Amniotic epithelial cell (primary cell): ENCODE measurements at regions not wholly inside any gene's neighbourhood (a gene's known extent, or its start where the extent isn't known, plus 50 kb on each side); places are given as distances from the start of the nearest gene placed in this dataset.

Experiments used
- DNase-seq: peaks from one replicate; pipeline ENCODE4 v3.0.0-alpha.2; 2010; ENCODE audit warnings: low read depth

GRCh38 chr13:72229067-72229466 is 362.1 kb upstream of the DACH1 start:
- no peak for DNase-seq

DNA sequence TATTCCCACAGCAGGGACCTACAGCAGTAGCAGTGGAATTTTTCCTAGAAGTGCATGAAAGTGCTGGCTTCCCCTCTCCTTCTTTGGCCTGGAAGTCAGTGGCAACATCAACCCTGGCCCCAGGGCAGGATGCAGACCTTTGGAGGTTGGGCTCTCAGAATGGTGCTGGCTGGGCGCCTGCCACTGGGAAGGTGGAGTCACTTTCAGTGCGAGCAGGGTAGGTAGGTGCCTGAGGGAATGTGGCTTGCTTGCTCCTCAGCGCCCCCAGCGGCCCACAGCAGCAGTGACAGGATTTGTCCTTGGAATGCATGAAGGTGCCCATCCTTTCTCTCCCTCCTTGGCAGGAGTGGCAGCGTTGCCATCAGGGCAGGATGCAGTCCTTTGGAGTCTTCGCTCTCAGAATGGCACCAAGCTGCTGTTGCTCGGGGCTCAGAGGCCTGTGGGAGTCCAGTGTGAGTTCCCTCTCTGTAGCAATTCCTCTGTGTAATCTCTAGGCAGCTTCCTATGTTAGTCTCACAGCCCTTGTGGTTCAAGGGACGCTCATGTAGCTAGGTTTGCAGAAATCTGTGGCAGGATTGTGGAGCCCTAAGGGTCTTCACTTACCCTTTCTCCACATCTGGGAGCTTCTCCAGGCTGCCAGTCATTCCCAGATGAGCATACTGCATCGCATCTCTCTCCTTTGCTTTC is 354.4 kb upstream of the DACH1 start:
- peak; percentile 1 for DNase-seq

DNA sequence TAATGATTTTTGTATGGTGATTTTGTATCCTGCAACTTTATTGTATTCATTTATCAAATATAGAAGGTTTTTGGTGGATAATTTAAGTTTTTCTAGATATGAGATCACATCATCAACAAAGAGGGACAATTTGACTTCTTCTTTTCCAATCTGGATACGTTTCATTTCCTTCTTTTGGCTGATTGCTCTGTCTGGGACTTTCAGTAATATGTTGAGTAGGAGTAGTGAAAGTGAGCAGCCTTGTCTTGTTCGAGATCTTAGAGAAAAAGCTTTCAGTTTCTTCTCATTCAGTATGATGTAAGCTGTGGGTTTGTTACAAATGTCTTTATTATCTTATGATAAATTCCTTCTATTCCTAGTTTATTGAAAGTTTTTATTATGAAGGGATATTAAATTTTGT is 352.0 kb upstream of the DACH1 start:
- DNase-seq, result no peak

GRCh38 chr13:72217142-72217541 is 350.1 kb upstream of the DACH1 start:
- no peak for DNase-seq

GRCh38 chr13:72208112-72208645 is 341.2 kb upstream of the DACH1 start:
- DNase-seq, result no peak

DNA sequence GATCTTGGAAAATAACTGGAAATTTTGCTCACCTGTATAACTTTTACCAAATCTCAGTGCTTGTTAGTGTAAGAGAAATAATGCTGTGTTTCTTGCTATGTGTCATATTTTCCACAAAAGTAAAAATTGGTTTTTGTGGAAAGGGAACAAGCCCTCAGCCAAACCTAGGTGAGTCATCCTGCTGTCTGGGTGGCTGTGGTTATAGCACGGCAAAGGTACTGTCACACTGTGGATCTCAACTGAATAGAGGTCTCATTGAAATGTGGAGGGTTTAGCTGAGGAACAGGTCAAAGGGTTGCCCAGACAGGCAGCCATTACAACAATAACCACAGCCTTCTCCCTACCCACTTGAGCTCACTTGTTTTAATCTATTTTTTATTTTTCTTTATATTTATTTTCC is 338.8 kb upstream of the DACH1 start:
- no peak for DNase-seq

- DNase-seq, result no peak
Observed at GRCh38 chr13:72204291-72204690, 337.3 kb upstream of the DACH1 start.

DNA sequence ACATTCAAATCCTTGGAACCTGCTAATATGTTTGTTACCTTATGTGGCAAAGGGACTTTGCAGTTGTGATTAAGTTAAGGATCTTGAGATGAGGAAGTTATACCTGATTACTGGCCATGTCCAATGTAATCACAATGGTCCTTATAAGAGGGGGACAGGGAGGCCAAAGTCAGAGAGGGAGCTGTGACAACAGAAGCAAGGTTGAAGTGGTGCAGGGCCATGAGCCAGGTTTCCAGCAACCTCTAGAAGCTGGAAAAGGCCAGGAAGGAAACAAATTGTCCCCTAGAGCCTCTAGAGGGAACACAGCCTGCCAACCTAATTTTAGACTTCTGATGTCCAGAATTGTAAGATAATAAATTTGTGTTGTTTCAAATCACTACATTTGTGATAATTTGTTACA is 334.7 kb upstream of the DACH1 start:
- DNase-seq, result no peak

GRCh38 chr13:72199640-72200039 is 332.6 kb upstream of the DACH1 start:
- no peak for DNase-seq

DNA sequence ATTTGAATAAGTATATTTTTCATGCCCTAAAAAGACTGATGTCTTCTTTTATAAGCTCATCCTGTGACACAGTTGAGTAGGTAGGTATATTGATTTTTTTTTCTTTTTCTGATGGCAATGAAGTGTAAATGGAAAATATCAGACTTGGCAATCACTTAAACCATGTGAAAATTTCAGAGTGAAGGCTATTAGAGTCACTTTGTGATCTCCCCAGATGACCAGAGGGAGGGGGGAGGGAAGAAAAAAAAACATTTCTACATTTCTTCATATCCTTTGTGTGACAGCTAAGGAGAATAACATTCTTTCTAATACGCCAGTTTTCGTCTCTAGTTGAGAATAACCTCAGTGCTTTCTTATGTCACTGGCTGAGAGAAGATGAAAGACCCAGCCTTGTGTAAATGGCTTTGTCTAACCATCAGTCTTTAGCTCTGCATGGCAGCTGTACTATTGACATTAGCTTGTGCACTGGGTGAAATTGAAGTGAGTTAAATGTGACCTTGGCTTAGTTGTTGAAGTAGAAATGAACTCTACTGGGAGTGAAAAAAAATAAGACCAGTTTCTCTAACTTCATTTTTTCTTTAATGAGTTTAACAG is 332.1 kb upstream of the DACH1 start:
- no peak for DNase-seq

GRCh38 chr13:72198042-72198441 is 331.0 kb upstream of the DACH1 start:
- DNase-seq, result no peak

GRCh38 chr13:72195044-72195704 is 328.2 kb upstream of the DACH1 start:
- DNase-seq, result no peak

GRCh38 chr13:72194523-72194922 is 327.5 kb upstream of the DACH1 start:
- DNase-seq, result no peak

DNA sequence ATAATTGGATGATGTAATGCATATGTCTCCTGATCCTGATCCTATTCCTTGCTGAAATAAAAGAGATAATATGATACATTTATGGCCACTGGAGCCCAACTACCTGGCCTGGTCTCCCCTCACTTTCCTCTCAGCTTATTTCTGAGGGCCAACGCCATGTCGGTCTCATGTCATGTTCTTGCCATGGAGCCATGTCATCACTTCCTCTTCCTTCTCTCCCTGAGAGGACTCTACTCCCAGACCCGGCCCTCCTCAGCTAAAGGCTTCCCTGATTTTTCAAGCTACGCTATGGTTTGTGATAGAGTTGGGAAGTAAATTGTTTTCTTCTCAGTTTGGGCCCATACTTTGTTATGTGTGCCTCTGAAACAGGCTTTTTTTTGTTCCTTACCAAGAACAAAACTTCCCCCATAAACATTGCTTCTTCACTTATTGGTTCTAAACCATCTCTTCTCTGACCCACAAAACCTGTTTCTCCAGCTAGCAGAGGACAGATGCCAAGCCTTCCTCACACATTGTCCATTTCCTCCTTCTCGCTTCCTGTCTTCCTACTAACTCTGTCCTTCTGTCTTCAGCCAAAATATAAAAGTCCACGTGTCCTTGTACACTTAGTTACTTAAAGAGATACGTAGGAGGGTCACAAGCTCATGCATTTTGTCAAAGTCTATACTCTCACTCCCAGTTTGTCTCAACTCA is 319.9 kb upstream of the DACH1 start:
- DNase-seq, result no peak

DNA sequence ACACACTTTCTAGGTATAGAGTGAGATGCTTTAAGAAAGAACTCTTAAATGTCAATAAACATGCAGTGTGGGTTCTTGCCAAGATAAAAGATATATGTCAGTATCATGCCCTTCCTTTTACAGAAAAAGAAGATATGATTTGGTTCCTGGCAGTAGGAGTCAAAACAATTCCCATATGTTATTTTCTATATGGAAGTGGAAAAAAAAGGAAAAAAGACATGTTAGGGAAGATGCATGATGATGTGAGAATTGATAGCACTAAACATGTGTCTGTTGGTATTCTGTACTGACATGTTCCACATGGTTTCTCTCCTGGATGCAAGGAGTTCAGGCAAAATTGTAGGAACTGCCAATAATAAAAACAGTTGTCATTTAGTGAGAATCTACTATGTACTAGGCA is 318.8 kb upstream of the DACH1 start:
- no peak for DNase-seq

GRCh38 chr13:72181661-72182060 is 314.7 kb upstream of the DACH1 start:
- no peak for DNase-seq

DNA sequence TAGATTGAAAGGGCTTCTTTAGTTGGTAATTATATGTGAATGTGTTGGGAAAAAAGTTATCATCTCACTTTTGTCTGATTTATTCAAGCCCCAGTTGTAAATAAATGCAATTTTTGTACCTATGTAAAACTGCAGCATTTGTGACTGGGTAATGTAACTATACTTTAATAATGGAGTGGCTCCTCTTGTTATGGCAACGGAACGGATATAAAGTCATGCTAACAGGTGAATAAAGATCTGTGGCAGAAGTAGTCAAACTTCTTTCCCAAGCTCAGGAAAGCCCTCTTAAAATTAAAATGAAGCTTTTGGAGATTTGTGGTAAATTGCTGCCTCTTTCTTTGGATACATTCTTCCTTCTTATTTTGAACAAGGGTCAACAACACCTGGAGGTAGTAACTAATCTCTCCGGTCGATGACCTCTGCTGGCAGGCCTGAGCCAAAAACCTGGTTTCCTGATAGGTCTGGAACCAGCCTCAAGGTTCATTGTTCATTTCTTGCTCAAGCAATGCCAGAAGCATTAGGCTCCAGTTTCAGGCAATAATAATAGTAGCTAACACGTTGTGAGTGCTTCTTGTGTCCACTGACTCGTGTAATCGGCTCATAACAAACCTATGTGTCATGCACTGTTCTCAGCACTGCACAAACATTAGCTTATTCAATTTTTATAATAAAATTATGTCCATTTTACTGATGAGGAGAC is 313.4 kb upstream of the DACH1 start:
- no peak for DNase-seq

GRCh38 chr13:72174549-72174948 is 307.5 kb upstream of the DACH1 start:
- peak; percentile 22 for DNase-seq

GRCh38 chr13:72170571-72170970 is 303.6 kb upstream of the DACH1 start:
- DNase-seq, result no peak

DNA sequence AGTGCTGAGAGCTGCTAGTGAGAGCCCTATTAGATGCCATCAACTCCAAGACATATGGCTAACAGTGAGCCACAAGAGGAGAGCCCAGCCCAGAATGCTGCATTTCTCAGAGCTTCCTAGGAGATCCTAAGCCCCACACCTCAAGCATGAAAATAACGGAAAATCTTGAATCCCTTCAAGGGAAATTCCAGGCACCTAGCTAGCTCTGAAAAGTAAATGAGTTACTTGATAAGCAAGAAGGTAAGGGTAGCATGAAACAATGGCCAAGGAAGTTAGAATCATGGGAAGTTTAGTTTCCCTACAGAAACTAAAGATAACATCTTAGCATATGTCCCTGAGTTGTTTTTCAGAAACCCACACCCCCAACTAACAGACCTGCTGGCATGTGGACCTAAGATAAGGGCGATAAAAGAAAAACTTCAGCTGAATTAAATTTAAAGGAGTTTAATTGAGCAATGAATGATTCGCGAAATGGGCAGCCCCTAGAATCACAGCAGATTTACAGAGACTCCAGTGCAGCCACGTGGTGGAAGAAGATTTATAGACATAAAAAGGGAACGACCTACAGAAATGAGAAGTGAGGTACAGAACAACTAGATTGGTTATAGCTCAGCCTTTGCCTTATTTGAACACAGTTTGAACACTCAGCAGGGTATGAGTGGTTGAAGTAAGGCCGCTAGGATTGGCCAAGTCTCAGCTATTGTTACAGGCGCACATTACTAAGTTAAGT is 301.3 kb upstream of the DACH1 start:
- DNase-seq, result no peak

DNA sequence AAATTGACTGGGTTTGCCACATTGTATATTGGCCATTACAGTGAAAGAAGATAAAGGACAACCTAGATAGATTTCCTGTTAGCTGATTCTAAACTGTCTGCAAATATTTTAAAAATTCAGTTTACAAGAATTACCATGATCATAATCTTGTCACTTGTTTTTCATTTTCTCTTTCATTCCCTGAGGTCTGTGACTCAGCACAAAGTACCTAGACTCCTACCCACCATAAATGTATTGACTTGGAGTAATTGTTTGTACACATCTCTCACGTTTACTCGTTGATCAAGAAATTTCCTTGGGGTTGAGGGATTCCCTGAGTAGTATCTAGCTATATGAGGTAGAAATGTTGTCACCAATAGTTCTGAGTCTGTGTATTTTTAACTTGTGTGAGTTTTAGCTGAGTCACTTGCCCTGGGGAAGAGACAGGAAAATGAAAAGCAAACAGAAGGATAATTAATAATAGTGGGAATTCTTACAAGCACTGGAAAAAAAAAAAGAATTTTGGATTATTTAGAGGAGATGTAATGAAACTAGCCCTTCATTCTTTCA is 299.2 kb upstream of the DACH1 start:
- no peak for DNase-seq
